Activated CD8-positive, alpha-beta T cell treated with anti-CD3 and anti-CD28 coated beads for 36 hours (primary cell): ENCODE measurements at regions not wholly inside any gene's neighbourhood (a gene's known extent, or its start where the extent isn't known, plus 50 kb on each side); places are given as distances from the start of the nearest gene placed in this dataset.

Source experiments
- ATAC-seq: fragments of 200-7000 bp; cut with Tn5 transposase; one replicate; pipeline ENCODE4 v1.10.0; 2021; ENCODE audit warnings: mild to moderate bottlenecking, moderate library complexity
- CTCF ChIA-PET: fragments of 350-600 bp; sonication (Branson Sonifier 250); formaldehyde crosslinking; loops from one replicate; lab custom pipeline; 2021; ENCODE audit warnings: antibody characterized with exemption; lab: Charles Lee
- POLR2A ChIA-PET: fragments of 350-600 bp; sonication (Branson Sonifier 250); formaldehyde crosslinking; loops from one replicate; lab custom pipeline; 2021; ENCODE audit warnings: antibody characterized with exemption; lab: Charles Lee
- DNase-seq: peaks from one replicate; pipeline ENCODE4 v3.0.0-alpha.2; 2020
- H3K27ac Mint-ChIP-seq: one replicate; pipeline ENCODE4 v1.8.0; 2021; ENCODE audit warnings: mild to moderate bottlenecking, mixed read lengths
- H3K27me3 Mint-ChIP-seq: one replicate; pipeline ENCODE4 v1.8.0; 2021; ENCODE audit warnings: mixed read lengths
- H3K36me3 Mint-ChIP-seq: one replicate; pipeline ENCODE4 v1.8.0; 2021; ENCODE audit warnings: low read depth, mixed read lengths
- H3K4me1 Mint-ChIP-seq: one replicate; pipeline ENCODE4 v1.8.0; 2021; ENCODE audit warnings: low read depth, mixed read lengths
- H3K4me3 Mint-ChIP-seq: one replicate; pipeline ENCODE4 v1.8.0; 2021; ENCODE audit warnings: mild to moderate bottlenecking, moderate library complexity, mixed read lengths
- H3K9me3 Mint-ChIP-seq: one replicate; pipeline ENCODE4 v1.8.0; 2021; ENCODE audit warnings: mixed read lengths
- CTCF ChIP-seq: fragments of 200-600 bp; IDR thresholded peaks from one replicate; pipeline ENCODE4 v1.8.0; 2022; ENCODE audit warnings: antibody characterized with exemption, mild to moderate bottlenecking
- intact Hi-C: fragments of 100-400 bp; cut with micrococcal nuclease; formaldehyde crosslinking; loops from one replicate; pipeline ENCODE4 v1.10.0; 2022

DNA sequence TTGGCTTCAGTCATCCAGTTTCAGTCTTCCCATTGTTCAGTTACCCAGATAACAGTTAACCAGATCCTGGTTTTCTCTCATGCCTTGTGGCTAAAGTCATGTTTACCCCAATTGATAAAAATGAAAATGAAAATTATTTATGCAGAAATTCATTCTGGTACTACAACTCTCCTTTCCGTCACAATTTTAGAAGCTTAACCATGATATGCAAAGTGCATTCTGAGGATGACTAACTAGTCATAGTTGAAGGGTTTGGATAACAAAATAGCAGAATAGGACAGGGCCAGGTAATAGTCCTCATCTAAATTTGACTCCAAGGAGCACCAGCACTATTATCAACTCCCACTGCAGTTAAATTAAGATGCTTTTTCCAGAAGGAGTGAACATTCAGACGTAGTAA lies 94.7 kb downstream of the NTMT2 start:
- DNase-seq (no peak), ATAC-seq (no peak)
- TF ChIP-seq CTCF = no peak
- CTCF ChIA-PET = interaction anchor here (0.8 kb wide), 1 partner anchor 106 kb away, joined by 3 read pairs; no protein-coding TSS in a partner anchor
- Mint-ChIP-seq H3K36me3 (no peaks in the 10 kb centered on the region), H3K4me1 (no peaks in the 10 kb centered on the region), H3K9me3 (no peaks in the 10 kb centered on the region), H3K27me3 (peaks cover 7% of the 10 kb centered on the region), H3K4me3 (no peak overlapping the region), H3K27ac (no peak overlapping the region)
- intact Hi-C loops = no loop called here
- POLR2A ChIA-PET = no interaction called here

DNA sequence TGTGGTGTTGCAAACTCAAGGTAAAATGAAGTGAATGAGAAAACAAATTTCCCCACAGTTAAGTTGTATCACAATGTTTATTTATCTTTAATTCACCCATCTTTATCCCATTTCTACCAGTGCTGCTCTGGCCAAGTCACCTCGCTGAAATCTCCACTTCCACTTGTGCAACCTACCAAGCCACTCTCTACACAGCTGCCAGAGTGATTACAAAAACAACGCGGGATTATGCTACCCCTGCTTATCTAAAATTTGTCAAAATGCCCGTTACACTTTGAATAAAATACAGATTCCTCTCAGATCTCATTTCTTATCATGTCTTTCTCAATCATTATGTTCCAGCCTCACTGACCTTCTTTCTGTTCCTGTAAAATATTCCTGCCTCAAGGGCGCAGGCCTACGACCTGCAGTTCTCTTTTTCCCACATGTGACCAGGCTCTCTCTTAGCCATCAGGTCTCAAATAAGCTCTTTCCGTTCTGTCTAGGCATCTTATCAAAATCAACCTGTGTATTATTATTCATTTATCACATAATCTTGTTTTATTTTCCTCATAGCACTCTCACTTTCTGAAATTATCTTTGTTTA lies 95.6 kb downstream of the NTMT2 start:
- DNase-seq = no peak
- Mint-ChIP-seq H3K4me1 (no peaks in the 10 kb centered on the region), H3K4me3 (no peak overlapping the region), H3K27me3 (peaks cover 7% of the 10 kb centered on the region), H3K27ac (no peak overlapping the region), H3K36me3 (no peaks in the 10 kb centered on the region), H3K9me3 (no peaks in the 10 kb centered on the region)
- ChIA-PET CTCF (interaction anchor here (0.8 kb wide), 1 partner anchor 107 kb away, joined by 3 read pairs; no protein-coding TSS in a partner anchor), POLR2A (no interaction called here)
- TF ChIP-seq CTCF = no peak
- intact Hi-C loops = no loop called here
- ATAC-seq = no peak

DNA sequence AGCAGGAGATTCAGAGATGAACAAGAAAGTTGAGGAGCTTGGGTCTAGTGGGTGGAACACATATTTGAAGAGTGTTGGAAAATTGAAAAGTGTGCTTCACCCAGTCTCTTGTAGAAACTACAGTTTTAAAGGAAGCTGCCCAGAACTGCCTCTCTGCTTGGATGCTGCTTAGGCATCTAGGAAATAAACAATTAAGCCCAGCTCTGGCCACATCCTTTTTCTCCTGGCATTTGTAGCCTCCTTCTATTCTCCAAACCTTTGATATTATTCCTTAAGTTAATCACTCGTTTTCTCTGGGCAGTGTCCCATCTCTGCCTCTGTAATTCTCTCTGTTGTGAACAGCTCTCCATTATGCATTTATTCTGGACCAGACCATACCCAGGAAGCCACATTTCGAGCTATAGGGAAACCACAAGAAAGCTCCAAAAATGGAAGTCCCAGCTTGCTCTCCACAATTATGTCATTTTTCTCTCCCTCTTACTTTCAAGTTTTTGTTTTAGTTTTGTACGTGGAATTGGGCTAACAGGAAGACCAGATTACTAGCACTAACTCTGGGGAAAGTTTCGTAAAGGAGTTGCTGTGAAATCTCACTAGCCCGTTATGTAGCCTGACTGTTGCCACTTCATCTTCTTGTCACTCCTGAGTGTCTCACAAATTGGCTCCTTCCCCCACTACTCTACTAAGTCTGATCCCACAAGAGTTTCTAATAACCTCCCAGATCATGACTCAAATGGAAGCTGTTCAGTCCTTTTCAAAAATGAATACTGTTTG lies 102.2 kb downstream of the NTMT2 start:
- peaks cover 10% of the 10 kb centered on the region for H3K4me1 Mint-ChIP-seq
- H3K27me3 Mint-ChIP-seq = peaks cover 5% of the 10 kb centered on the region
- ChIA-PET POLR2A (interaction anchor here (0.6 kb wide), 1 partner anchor 307 kb away, joined by 3 read pairs; no protein-coding TSS in a partner anchor), CTCF (no interaction called here)
- no peak overlapping the region for H3K4me3 Mint-ChIP-seq
- ATAC-seq = no peak
- intact Hi-C loops = no loop called here
- no peak for TF ChIP-seq CTCF
- DNase-seq = no peak
- H3K27ac Mint-ChIP-seq = no peak overlapping the region
- no peaks in the 10 kb centered on the region for H3K36me3 Mint-ChIP-seq
- H3K9me3 Mint-ChIP-seq = peaks cover 2% of the 10 kb centered on the region

DNA sequence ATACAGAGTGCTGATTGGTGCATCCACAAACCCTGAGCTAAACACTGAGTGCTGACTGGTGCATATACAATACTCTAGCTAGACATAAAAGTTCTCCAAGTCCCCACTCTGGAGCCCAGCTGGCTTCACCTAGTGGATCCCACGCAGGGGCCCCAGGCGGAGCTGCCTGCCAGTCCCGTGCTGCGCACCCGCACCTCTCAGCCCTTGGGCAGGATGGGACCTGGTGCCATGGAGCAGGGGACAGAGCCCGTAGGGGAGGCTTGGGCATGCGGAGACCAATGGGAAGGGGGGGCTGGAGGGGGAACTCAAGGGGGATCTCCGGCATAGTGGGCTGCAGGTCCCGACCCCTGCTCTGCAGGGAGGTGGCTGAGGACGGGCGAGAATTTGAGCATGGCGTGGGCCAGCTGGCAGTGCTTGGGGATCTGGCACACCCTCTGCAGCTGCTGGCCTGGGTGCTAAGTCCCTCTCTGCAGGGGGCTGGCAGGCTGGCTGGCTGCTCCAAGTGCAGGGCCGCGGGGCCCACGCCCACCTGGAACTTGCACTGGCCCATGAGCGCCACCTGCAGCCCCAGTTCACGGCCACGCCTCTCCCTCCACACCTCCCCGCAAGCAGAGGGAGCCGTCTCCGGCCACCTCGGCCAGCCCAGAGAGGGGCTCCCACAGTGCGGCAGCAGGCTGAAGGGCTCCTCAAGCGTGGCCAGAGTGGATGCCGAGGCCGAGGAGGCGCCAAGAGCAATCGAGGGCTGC lies 104.9 kb downstream of the NTMT2 start:
- Mint-ChIP-seq H3K27me3 (peaks cover 1% of the 10 kb centered on the region), H3K4me1 (peaks cover 10% of the 10 kb centered on the region), H3K4me3 (no peak overlapping the region), H3K36me3 (no peaks in the 10 kb centered on the region), H3K27ac (no peak overlapping the region), H3K9me3 (peaks cover 2% of the 10 kb centered on the region)
- no peak for ATAC-seq
- ChIA-PET CTCF (no interaction called here), POLR2A (no interaction called here)
- DNase-seq = no peak
- intact Hi-C loops = no loop called here
- TF ChIP-seq CTCF = no peak
